ENCODE measurements at regions not wholly inside any gene's neighbourhood (a gene's known extent, or its start where the extent isn't known, plus 50 kb on each side); places are given as distances from the start of the nearest gene placed in this dataset.
"Not testable (repeated sequence)": the region's sequence is repeated elsewhere in the genome, so short reads cannot be mapped to it uniquely, and the experiment has no call there.

DNA sequence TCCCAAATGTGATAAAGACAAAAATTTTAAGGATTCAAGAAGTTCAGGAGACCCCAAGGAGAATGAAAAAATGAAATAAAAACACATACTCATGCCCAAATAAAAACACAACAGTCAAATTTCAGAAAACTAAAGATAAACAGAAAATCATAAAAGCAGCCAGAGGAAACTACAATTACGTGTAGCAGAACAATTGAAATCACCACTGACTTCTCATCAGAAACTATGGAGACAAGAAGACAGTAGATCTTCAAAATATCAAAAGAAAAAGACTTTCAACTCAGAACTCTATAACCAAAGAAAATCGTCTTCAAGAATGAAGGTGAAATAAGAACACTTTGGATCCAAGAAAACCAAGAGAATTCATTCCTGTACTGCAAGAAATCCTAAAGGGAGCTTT is 54.9 kb downstream of the DIO3 start:
- DNase-seq (ENCODE audit: low read depth) = no peak

DNA sequence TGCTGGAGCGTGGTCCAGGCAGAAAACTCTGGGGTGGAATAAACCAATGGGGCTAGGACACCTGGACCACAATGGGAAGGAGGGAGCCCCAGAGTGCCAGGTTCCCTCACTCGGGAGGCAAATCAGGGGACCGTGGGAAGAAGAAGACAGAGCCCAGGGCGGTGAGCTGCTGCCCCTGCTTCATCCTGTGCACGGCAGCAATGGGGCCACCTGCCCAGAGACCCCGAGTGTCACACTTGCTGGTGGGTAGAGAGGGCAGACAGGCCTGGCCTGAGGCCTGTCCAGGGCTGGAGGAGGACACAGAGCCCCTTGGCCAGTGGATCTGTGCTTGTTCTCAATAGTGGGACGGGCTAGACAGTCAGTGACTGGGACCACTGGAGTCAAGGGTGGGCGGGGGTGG is 58.2 kb downstream of the DIO3 start:
- DNase-seq (ENCODE audit: low read depth) = no peak

- DNase-seq (ENCODE audit: low read depth) = no peak
Measured at GRCh38 chr14:101620031-101620788, 58.9 kb downstream of the DIO3 start.

GRCh38 chr14:101620821-101621785 is 59.8 kb downstream of the DIO3 start:
- DNase-seq (ENCODE audit: low read depth) = no peak

GRCh38 chr14:101622251-101623076 is 61.2 kb downstream of the DIO3 start:
- no peak for DNase-seq (ENCODE audit: low read depth)

- DNase-seq (ENCODE audit: low read depth) = no peak
Measured at GRCh38 chr14:101623077-101623372, 61.7 kb downstream of the DIO3 start.

DNA sequence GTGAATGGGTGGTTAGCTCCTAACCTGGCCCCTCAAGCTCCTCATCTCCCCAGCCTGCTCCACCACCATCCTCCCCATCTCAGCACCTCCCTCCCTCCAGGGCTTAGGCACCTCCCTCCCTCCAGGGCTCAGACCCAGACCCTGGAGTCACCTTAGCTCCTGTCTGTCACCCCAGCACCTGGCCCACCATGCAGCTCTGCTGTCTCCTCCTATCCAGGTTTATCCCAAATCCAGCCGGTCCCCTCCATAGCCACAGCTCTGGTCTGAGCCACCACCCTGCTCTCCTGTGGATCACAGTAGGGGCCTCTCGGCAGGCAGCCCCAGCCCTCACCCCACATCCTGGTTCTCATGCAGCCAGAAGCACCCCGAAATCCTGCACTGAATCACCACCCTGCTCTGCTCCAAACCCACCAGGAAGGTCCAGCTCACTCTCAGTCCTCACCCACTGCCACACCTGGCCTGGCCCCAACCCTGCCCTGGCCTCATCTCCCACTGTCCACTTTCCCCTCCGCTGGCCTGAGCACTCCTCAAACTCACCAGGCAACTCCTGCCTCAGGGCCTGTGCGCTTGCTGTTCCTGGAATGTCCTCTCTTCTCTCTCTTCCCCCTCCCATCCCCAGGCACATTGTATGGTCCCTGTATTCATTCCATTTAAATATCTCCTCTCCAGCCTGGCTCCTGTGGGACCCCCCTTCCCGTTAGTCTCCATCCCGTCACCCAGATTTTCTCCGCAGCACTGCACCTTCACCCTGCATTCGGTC is 62.6 kb downstream of the DIO3 start:
- DNase-seq (ENCODE audit: low read depth) = no peak

DNA sequence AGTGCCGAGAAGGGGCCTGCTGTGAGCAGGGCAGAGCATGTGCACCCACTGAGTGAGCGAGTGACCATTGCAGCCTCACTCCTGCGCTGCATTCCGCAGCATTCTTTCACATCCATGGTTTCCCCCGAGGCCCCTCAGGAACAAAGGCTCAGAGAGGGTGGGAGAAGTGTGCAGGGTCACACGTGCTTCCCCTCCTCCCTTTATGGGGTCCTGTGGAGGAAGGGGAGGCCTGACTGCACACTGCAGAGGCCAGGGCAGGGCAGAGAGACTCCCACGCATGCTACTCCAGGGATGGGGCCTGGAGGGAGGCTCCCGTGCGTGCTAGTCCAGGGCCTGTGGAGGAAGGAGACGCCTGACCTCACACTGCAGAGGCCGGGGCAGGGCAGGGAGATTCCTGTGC is 63.2 kb downstream of the DIO3 start:
- no peak for DNase-seq (ENCODE audit: low read depth)

GRCh38 chr14:101625336-101626097 is 64.2 kb downstream of the DIO3 start:
- DNase-seq (ENCODE audit: low read depth) = no peak

DNA sequence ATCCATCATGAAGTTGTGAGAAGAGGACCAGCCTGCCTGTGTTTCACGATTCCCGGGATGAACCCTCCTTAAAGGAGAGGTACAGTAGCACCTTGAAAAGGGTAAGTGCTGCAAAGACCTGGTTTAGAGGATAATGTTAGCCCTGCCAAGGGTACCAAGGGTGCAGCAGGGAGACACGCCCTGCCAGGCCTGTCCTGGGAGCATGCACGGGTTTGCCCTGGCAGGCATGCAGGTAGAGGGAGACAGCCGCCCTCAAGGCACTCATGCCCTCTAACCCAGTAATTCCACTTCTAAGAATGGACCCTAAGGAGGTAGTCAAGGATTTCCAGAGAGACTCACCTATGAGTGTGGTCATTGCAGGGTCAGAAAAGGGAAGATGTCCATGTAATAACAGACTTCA is 65.0 kb downstream of the DIO3 start:
- DNase-seq (ENCODE audit: low read depth) = no peak

GRCh38 chr14:101627915-101628262 is 66.6 kb downstream of the DIO3 start:
- DNase-seq (ENCODE audit: low read depth) = no peak

DNA sequence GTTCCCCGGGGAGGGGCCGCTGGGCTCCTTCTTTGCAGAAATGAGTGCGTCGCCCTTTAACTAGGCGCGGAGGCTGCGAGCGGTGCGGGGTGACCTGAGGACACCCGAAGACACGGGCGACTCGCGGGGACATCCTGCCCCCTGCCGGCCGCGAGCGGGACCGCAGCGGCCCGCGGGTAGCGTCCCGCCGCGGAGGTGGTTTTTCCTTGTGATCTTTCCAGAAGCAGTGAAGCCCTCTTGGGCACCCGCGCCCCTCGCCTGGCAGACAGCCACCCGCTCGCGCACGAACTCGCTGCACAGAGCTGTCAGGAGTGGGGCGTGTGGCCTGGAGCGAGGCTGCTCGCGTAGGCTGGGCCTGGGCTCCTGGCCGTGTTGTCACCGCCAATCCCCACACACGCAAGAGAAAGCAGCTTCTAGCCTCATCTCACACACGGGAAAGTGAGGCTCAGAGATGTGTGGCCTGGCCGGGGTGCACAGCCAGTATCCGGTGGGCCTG is 67.2 kb downstream of the DIO3 start:
- DNase-seq (ENCODE audit: low read depth) = peak; percentile 65

DNA sequence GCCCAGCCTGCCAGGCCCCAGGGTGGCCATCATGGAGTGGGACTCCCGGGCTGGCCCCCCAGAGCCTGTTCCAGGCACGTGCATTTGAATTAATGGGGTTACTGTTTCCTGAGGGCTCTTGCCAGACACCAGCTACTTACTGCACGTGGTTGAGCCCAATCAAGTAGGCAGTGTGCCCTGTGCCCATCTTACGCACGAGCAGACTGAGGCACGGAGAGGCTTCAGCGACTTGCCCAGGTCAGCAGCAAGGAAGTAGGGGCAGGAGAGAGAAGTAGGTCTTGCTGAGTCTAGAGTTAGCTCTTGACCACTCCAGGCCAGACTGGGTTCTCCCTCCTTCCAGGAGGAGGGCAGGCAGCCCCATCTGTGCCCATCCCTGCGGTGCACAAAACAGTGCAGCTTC is 67.7 kb downstream of the DIO3 start:
- DNase-seq (ENCODE audit: low read depth) = no peak

DNA sequence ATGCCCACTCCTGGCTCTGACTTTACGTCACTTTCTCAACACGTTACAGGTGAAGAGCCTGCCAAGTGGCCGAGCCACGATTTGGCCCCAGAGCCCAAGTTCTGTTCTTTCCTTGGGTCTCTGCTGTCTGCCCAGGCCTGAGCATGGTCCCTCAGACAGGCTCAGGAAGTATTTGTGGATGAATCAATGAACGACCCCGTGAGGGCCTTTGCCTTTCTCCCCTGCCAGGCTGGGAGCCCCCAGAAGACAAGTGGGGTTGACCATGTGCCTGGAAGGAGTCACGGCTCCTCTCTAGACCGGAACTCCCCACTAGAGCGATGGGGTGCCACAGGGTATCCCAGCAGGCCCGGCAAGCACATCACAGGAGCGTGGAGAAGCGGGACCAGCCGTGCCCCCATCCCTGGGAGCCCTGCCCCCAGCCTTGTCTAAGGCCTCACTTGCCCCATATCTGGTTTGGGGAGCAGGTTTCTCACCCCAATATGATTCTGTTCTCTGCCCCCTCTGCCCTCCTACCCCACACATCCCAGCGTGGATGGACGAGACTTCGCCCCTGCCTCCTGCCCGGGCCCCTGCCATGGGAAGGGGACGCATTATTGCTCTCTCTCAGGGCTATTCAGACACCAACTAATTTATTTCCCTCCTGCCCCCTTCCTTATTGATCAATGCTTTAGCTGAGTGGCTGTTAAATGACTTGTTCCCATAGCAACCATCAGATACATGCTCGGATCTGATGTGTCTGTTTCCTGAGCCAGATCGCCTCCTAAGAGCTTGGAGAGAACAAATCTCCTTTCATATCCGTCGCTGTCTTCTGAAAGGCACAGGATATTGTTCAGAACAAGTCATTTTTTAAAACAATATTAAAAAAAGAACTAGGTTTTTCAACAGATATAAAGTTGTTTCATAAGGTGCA is 69.0 kb downstream of the DIO3 start:
- DNase-seq (ENCODE audit: low read depth) = no peak

- no peak for DNase-seq (ENCODE audit: low read depth)
Measured at GRCh38 chr14:101631199-101631598, 69.9 kb downstream of the DIO3 start.

- DNase-seq (ENCODE audit: low read depth) = not testable (repeated sequence)
Measured at GRCh38 chr14:101631970-101632369, 70.7 kb downstream of the DIO3 start.

DNA sequence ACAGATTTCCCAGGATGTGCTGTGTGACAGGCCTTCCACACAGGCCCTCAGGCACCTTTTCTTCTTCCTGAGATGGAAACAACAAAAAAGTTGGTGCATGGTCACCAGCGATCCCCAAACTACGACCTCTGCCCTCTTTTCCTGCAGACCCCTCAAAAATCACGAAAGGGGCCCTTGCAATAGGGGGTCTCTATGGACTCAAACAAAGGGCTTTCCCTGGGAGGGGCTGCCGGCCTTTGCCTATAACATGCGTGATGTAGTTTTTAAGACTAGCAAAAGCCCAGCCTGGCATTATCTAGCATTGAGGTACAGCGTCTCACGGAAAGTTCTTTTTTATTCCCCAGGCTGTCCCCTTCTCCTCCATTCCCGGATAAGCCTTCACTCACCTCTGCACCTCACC is 71.2 kb downstream of the DIO3 start:
- no peak for DNase-seq (ENCODE audit: low read depth)

DNA sequence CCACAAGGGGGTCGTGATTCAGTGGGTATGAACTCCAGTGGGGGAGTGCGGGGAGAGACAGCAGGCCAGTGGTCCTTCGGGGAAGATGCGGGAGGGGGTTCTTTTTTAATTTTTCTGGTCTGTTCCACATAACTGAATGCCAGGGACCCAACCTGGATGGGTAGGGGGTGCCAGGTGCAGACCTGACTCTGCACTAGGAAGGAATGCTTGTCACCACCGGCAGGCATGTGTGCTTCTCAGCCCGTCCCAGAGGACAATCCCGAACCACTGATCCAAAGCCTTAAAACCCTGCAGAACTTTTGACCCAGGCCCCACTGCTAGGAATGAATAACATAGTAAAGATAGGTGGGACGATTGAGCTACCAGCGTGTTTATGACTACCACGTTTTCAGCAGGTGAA is 72.0 kb downstream of the DIO3 start:
- no peak for DNase-seq (ENCODE audit: low read depth)

GRCh38 chr14:101634202-101634849 is 73.0 kb downstream of the DIO3 start:
- no peak for DNase-seq (ENCODE audit: low read depth)

All from stimulated activated CD8-positive, alpha-beta memory T cell treated with anti-CD3 and anti-CD28 coated beads, Interleukin-15, amount 100 ng/mL, for 24 hours (primary cell).